GM18861 (cell line): ENCODE measurements at regions not wholly inside any gene's neighbourhood (a gene's known extent, or its start where the extent isn't known, plus 50 kb on each side); places are given as distances from the start of the nearest gene placed in this dataset.
"Not testable (repeated sequence)": the region's sequence is repeated elsewhere in the genome, so short reads cannot be mapped to it uniquely, and the experiment has no call there.

Experiments used
- ATAC-seq: cut with Tn5 transposase; IDR thresholded peaks from one replicate; pipeline ENCODE4 v1.9.1; 2021; ENCODE audit not compliant: unreplicated experiment

DNA sequence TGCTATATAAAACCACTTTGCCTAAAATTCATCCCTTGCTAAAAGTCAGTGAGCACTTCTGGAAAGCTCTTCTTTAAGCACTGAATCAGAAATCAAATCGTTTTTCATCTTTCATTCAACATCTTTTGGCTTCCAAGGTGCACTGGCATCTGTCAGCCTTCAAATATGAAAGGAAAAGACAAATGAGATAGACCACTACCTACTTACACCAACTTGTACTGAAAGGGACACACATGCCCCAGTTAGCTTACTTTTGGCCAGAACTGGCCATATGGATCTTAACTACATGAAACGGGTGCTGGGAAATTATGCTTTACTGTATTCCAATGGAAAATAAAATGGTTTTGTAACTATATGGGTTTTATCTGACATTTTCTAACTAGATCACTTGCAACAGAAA, 332.0 kb upstream of the ARPP21 start:
- no peak for ATAC-seq

DNA sequence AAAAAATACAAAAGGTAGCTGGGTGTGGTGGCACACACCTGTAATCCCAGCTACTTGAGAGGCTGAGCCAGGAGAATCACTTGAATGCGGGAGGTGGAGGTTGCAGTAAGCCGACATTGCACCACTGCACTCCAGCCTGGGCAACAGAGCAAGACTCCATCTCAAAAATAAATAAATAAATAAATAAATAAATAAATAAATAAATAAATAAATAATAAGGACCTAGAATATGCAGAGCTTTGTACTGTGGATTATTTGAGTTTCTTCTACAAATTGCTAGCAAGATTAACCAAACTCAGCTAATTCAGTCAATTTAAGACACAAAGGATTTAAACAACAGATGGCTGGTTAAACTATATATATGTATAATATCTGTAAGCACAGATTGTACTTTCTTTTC, 322.5 kb upstream of the ARPP21 start:
- ATAC-seq: not testable (repeated sequence)

DNA sequence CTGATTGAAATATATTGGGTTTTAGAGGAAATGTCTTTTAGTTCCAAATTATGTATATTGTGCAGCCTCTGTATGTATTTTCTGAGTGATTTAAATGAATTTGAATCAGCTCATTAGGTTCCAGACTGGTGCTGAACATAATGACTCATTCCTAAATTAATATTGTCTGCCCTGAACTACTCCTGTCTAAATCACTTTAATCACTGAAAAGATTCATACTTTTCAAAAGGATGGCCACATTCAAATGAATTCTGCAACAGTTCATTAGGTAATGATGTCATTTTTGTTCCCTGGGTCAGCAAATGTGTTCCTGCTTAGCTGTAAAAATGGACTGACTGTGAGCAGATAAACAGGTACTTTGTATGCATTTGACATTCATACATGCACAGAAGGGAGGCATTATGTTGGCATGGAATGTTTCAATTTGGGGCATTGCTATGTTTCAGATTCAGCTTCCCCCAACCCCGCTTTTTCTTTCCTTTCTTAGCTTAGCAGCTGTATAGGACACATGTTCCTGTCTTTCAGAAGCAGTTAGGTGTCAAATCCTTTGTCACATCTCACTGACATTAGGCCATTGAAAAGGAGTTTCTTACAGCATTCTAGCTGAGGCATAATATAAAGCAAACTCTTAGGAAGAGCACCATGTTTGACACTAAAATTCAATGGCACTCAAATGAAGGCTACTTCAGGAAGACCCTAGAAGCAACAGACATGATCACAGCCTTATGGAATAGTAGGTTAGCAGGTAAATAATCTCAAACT, 318.5 kb upstream of the ARPP21 start:
- no peak for ATAC-seq

GRCh38 chr3:35322070-35322469, 317.3 kb upstream of the ARPP21 start:
- no peak for ATAC-seq

DNA sequence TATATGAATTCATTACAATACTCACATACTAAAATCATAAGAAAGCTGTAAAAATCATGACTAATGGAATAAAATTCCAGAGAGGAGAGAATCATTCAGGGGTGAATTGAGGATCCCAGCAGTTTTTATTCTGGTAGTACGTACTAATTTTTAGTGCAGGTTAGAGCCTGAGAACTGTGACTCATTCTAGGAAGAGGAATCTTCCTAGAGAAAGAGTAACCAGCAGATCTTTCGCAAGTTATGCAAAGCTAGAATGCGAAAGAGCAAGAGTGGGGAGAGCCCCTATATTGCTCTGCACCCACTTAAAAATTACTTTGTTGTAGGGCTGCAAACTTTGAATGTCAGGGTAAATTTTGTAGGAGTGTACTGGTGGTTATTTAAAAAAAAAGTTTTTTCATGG, 303.6 kb upstream of the ARPP21 start:
- ATAC-seq: no peak

DNA sequence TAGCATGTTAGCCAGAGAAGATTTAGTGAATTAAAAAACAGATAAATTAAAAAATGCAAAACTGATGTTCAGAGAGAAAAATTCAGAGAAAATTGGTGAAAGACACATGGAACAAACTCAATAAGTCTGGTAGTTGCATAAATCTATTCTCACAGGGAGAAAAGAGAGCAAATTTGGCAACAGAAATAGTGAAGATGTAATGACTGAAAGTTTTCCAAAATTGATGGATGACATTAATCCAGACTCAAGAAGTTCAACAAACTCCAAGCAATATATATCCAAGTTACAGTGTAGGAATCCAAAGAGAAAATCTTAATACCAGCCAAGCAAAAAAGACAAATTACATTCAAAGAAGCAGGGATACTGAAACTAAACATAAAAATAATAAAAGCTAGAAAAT, 302.7 kb upstream of the ARPP21 start:
- no peak for ATAC-seq

- ATAC-seq: no peak
Observed at GRCh38 chr3:35338186-35338585, 301.1 kb upstream of the ARPP21 start.

DNA sequence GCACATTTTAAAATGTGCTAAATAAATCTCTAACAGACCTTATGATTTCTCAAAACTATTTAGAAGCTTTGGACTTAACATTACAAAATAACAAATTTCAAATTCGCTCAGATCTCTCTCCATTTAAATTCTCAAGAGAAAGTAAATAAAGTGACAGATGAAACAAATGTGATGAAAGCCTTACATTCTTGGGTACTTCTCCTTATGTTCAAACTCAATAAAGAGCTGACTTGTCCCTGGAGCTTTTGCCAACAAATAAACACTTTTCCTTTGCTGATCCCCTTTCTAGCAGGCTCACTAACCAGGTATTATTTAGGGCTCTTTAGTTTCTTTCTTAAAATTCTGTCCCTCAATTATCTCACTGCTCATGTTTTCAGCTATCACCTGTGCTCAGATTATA, 259.1 kb upstream of the ARPP21 start:
- no peak for ATAC-seq

GRCh38 chr3:35383216-35383615, 256.1 kb upstream of the ARPP21 start:
- no peak for ATAC-seq

GRCh38 chr3:35383719-35384555, 255.4 kb upstream of the ARPP21 start:
- ATAC-seq: no peak

- ATAC-seq: no peak
Observed at GRCh38 chr3:35385271-35385670, 254.1 kb upstream of the ARPP21 start.

- no peak for ATAC-seq
Observed at GRCh38 chr3:35389907-35390306, 249.4 kb upstream of the ARPP21 start.

DNA sequence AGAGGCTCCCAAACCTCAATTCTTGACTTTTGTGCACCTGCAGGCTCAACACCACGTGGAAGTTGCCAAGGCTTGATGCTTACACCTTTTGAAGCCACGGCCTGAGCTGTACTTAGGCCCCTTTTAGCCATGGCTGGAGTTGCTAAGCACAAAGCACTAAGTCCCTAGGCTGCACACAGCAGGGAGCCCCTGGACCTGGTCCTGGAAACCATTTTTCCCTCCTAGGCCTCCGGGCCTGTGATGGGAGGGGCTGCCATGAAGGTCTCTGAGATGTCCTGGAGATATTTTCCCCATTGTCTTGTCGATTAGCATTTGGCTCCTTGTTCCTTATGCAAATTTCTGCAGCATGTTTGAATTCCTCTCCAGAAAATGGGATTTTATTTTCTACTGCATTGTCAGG, 247.1 kb upstream of the ARPP21 start:
- ATAC-seq: no peak

DNA sequence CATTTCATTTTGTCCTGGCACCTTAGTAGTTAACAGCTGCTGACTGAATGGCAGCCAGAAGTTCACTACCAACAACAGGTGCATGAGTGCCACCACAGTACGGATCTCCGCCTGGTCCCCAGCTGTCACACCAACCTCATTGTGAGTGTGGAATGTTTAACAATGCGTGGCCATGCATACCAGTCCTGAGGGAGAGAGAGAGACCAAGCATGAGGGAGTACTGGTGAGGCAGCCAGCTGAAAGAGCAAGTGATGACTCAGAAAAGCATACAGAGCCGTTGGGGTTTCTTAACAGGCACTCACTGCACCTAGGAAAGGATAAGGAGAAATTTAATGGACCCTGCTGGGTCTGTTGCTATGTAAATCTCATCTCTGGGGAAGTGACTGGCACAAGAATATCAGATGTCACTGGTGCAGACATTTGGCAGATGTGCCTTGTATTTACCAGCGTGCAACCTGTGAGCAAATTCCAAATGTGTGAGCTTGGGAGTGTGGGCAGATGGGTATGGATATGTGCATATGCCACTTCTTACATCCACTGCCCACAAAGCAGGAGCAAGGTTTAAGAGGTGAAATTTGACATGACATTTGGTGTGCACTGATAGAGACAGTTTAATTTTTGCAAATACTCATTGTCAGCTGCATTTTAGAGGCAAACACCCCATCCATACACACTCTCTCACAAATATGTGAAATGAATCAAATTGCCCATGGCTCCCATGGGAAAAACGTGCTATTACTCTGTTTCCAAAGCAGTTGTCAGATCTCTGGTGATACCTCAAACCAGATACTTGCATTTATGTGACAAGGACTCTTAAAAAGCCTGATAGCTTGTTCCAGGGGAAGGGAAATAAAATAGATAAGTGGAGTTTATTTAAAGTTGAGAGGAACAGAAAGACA, 245.2 kb upstream of the ARPP21 start:
- ATAC-seq: no peak

GRCh38 chr3:35394905-35395304, 244.4 kb upstream of the ARPP21 start:
- ATAC-seq: no peak

- ATAC-seq: no peak
Observed at GRCh38 chr3:35401671-35402070, 237.7 kb upstream of the ARPP21 start.

GRCh38 chr3:35404571-35404970, 234.8 kb upstream of the ARPP21 start:
- no peak for ATAC-seq

- no peak for ATAC-seq
Observed at GRCh38 chr3:35408882-35409281, 230.4 kb upstream of the ARPP21 start.

GRCh38 chr3:35409991-35410390, 229.3 kb upstream of the ARPP21 start:
- ATAC-seq: no peak

DNA sequence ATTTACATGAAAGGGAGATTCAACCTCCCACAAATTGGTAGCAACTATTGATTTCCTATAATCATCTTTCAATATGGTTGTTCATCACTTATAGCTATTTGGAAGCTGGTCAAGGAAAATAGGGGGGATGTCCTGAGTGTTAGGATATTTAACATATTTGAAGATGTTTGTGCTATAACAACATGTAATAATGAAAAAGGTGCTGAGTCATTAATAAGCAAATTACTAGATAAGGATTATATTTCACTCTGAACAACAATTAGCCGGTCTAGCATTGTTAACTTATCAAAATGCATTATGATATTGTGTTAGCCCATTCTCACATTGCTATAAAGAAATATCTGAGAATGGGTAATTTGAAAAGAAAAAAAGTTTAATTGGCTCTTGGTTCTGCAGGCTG, 225.8 kb upstream of the ARPP21 start:
- ATAC-seq: no peak

DNA sequence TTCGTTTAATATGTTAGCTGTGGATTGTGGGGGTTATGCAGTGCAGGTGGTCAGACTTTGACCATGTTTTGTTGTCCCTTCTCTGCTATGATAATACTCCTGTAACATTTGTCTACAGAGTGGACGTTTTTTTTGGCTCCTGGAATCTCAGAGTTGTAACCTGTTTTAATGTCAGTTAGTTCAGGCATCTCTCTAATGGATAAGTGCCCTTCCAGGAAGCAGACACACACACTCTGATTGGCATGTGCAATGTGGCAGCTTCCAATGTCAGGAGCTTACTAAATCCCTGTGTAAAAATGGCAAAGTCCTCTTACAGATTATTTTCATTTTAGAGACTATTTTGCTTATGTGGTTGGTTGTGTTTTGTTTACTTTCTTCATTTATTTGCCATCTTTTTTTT, 222.2 kb upstream of the ARPP21 start:
- ATAC-seq: no peak
